ENCODE measurements at regions not wholly inside any gene's neighbourhood (a gene's known extent, or its start where the extent isn't known, plus 50 kb on each side); places are given as distances from the start of the nearest gene placed in this dataset.

- no peak for TF ChIP-seq CTCF (IDR thresholded peaks at IDR 0.05)
Measured at GRCh38 chr5:163794993-163795392, 289.6 kb downstream of the MAT2B start.

- TF ChIP-seq CTCF (IDR thresholded peaks at IDR 0.05), result no peak
Measured at GRCh38 chr5:163807781-163808180, 302.4 kb downstream of the MAT2B start.

- TF ChIP-seq CTCF (IDR thresholded peaks at IDR 0.05), result no peak
Measured at GRCh38 chr5:163809473-163809872, 304.1 kb downstream of the MAT2B start.

- no peak for TF ChIP-seq CTCF (IDR thresholded peaks at IDR 0.05)
Measured at GRCh38 chr5:163813900-163814299, 308.5 kb downstream of the MAT2B start.

GRCh38 chr5:163815240-163815791 is 309.9 kb downstream of the MAT2B start:
- TF ChIP-seq CTCF (IDR thresholded peaks at IDR 0.05), result no peak

- no peak for TF ChIP-seq CTCF (IDR thresholded peaks at IDR 0.05)
Measured at GRCh38 chr5:163821142-163821541, 315.7 kb downstream of the MAT2B start.

GRCh38 chr5:163822548-163822947 is 317.1 kb downstream of the MAT2B start:
- TF ChIP-seq CTCF (IDR thresholded peaks at IDR 0.05), result no peak

GRCh38 chr5:163825661-163826060 is 320.2 kb downstream of the MAT2B start:
- no peak for TF ChIP-seq CTCF (IDR thresholded peaks at IDR 0.05)

All from LNCAP (cell line).